ENCODE measurements at regions not wholly inside any gene's neighbourhood (a gene's known extent, or its start where the extent isn't known, plus 50 kb on each side); places are given as distances from the start of the nearest gene placed in this dataset.

GRCh38 chr4:65911720-65912119 lies 241.4 kb upstream of the EPHA5 start:
- no peaks in the 10 kb centered on the region for H4K20me1 ChIP-seq (ENCODE audit: insufficient read depth)
- no peak for DNase-seq
- no peak for TF ChIP-seq RAD21 (IDR thresholded peaks at IDR 0.05; ENCODE audit: low read length)
- no peak for TF ChIP-seq FOXM1 (IDR thresholded peaks at IDR 0.05; ENCODE audit: low read depth)
- TF ChIP-seq RCOR1 (IDR thresholded peaks at IDR 0.05; ENCODE audit: low read length) = no peak
- TF ChIP-seq MXI1 (IDR thresholded peaks at IDR 0.05; ENCODE audit: low read depth, low read length) = no peak
- no peak for TF ChIP-seq CTCF (IDR thresholded peaks at IDR 0.05)
- no peaks in the 10 kb centered on the region for H3K36me3 ChIP-seq (replicated peaks in 1 of 2; ENCODE audit: control insufficient read depth in 1 of 2, insufficient read depth in 2 of 2, low read length in 1 of 2)
- no peaks in the 10 kb centered on the region for H3K9me2 ChIP-seq
- H3K4me2 ChIP-seq = no peak overlapping the region
- 9% methylated on average over 1 of the region's 1 CpG for WGBS (ENCODE audit: low lambda C conversion rate)
- H3K27me3 ChIP-seq (ENCODE audit: insufficient read depth) = no peaks in the 10 kb centered on the region
- no peaks in the 10 kb centered on the region for H3F3A ChIP-seq (replicated peaks; ENCODE audit: insufficient read depth)
- no peak overlapping the region for H3K9ac ChIP-seq
- ChIA-PET CTCF (no interaction called here), POLR2A (no interaction called here)
- no peaks in the 10 kb centered on the region for H3K9me3 ChIP-seq
- H3K27ac ChIP-seq (ENCODE audit: low read depth in 2 of 2, low read length in 1 of 2) = no peak overlapping the region
- no peaks in the 10 kb centered on the region for H3K79me2 ChIP-seq (ENCODE audit: insufficient read depth)
- no peak overlapping the region for H3K4me3 ChIP-seq (ENCODE audit: low read depth in 2 of 2, low read length in 1 of 2)
- no peaks in the 10 kb centered on the region for H3K4me1 ChIP-seq (ENCODE audit: control insufficient read depth in 1 of 2, insufficient read depth in 2 of 2, low read depth in 1 of 2, low read length in 1 of 2)
- no peak overlapping the region for H2AFZ ChIP-seq (ENCODE audit: low read depth)

GRCh38 chr4:65893957-65894755 lies 223.9 kb upstream of the EPHA5 start:
- ChIA-PET CTCF (no interaction called here), POLR2A (no interaction called here)
- Histone ChIP-seq H3K27ac (ENCODE audit: low read depth in 2 of 2, low read length in 1 of 2) (no peak overlapping the region), H2AFZ (ENCODE audit: low read depth) (no peak overlapping the region), H3K4me2 (no peak overlapping the region), H3K79me2 (ENCODE audit: insufficient read depth) (no peaks in the 10 kb centered on the region), H3K9me2 (no peaks in the 10 kb centered on the region), H3K9me3 (no peaks in the 10 kb centered on the region), H3K4me1 (ENCODE audit: control insufficient read depth in 1 of 2, insufficient read depth in 2 of 2, low read depth in 1 of 2, low read length in 1 of 2) (peaks cover 0 to 4% of the 10 kb centered on the region in 2 experiments; a peak in 1 of 4 replicates), H3K27me3 (ENCODE audit: insufficient read depth) (no peaks in the 10 kb centered on the region), H3F3A (replicated peaks; ENCODE audit: insufficient read depth) (no peaks in the 10 kb centered on the region), H3K4me3 (ENCODE audit: low read depth in 2 of 2, low read length in 1 of 2) (no peak overlapping the region), H3K36me3 (replicated peaks in 1 of 2; ENCODE audit: control insufficient read depth in 1 of 2, insufficient read depth in 2 of 2, low read length in 1 of 2) (no peaks in the 10 kb centered on the region), H3K9ac (no peak overlapping the region), H4K20me1 (ENCODE audit: insufficient read depth) (no peaks in the 10 kb centered on the region)
- TF ChIP-seq FOXJ3 (CRISPR knock-in tag; IDR thresholded peaks at IDR 0.05) (no peak), SMC3 (IDR thresholded peaks at IDR 0.05; ENCODE audit: low read depth, low read length) (no peak), NFIC (IDR thresholded peaks at IDR 0.05; ENCODE audit: borderline replicate concordance) (no peak), EP300 (IDR thresholded peaks at IDR 0.05; ENCODE audit: borderline replicate concordance in 1 of 2, low read depth in 1 of 2, low read length in 1 of 2) (no peak), JUND (IDR thresholded peaks at IDR 0.05) (no peak), NRF1 (IDR thresholded peaks at IDR 0.05; ENCODE audit: low read depth, low read length) (no peak), PBX3 (IDR thresholded peaks at IDR 0.05) (no peak), FOSL2 (IDR thresholded peaks at IDR 0.05; ENCODE audit: borderline replicate concordance, low read depth) (no peak), EZH2phosphoT487 (IDR thresholded peaks at IDR 0.05; ENCODE audit: borderline replicate concordance, low read depth) (no peak), TAF1 (IDR thresholded peaks at IDR 0.05; ENCODE audit: borderline replicate concordance, low read depth, low read length) (no peak), RAD21 (IDR thresholded peaks at IDR 0.05; ENCODE audit: low read length) (no peak)
- 5% methylated on average over 6 of the region's 6 CpGs for WGBS (ENCODE audit: low lambda C conversion rate)
- no peak for DNase-seq

Measured in SK-N-SH (cell line).